Mucosa of stomach (tissue), 1 donor: ENCODE measurements at regions not wholly inside any gene's neighbourhood (a gene's known extent, or its start where the extent isn't known, plus 50 kb on each side); places are given as distances from the start of the nearest gene placed in this dataset.
"Not testable (repeated sequence)": the region's sequence is repeated elsewhere in the genome, so short reads cannot be mapped to it uniquely, and the experiment has no call there.

ENCODE experiments used
- H3K27me3 ChIP-seq: one replicate; pipeline ENCODE4 v1.7.0; 2013; ENCODE audit warnings: mild to moderate bottlenecking, low read length; ENCODE audit not compliant: control insufficient read depth, insufficient read depth
- H3K36me3 ChIP-seq: one replicate; pipeline ENCODE4 v1.7.0; 2013; ENCODE audit warnings: low read length; ENCODE audit not compliant: control insufficient read depth, insufficient read depth
- H3K4me1 ChIP-seq: one replicate; pipeline ENCODE4 v1.7.0; 2013; ENCODE audit warnings: mild to moderate bottlenecking, low read length; ENCODE audit not compliant: control insufficient read depth, insufficient read depth
- H3K4me3 ChIP-seq: one replicate; pipeline ENCODE4 v1.7.0; 2013; ENCODE audit warnings: low read length
- H3K9ac ChIP-seq: one replicate; pipeline ENCODE4 v1.7.0; 2013; ENCODE audit warnings: mild to moderate bottlenecking, low read length, moderate library complexity
- H3K9me3 ChIP-seq: one replicate; pipeline ENCODE4 v1.7.0; 2013; ENCODE audit warnings: mild to moderate bottlenecking, low read length, moderate library complexity; ENCODE audit not compliant: control insufficient read depth
- donor health status: Pancreatic carcinoma.

DNA sequence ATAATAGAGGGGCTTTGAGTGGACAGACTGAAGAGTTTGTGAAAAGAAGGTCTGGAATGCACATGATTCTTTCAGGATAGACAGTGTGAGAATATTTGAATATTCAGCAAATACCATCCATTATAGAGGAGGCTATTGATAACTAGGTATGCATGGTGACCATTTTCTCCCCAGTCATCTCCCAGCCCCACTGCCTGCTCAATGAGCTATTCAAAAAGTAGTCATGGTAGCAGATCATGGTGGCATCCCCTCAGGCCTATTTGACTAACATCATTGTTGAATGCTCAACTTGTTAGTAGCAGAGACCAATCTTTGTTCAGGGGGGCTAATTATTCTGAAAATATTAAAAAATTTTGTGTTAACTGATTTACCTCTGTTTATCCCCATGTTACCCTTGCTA is 311.6 kb downstream of the S1PR1 start:
- no peaks in the 10 kb centered on the region for H3K36me3 ChIP-seq
- H3K4me1 ChIP-seq, result no peaks in the 10 kb centered on the region
- no peak overlapping the region for H3K9ac ChIP-seq
- H3K9me3 ChIP-seq, result no peaks in the 10 kb centered on the region
- no peaks in the 10 kb centered on the region for H3K27me3 ChIP-seq
- no peak overlapping the region for H3K4me3 ChIP-seq

DNA sequence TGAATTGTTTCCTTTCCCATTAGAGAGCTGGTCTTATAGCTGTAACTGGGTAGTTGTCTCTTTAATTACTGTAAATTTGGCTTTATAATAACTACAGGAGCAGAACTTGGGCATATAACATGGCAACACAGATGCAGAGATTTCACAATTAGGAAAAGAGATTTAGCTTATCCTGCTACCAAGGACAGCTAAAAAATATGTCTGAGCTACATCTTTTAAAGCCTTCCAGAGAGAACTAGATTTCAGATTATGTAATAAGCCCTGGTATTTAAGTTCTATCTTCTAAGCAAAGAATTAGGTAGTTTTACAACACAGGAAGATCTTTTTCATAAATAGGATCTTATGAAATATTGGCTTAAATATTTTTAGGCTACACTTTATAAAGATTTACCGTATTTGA is 313.8 kb downstream of the S1PR1 start:
- no peaks in the 10 kb centered on the region for H3K9me3 ChIP-seq
- H3K9ac ChIP-seq, result no peak overlapping the region
- H3K36me3 ChIP-seq, result no peaks in the 10 kb centered on the region
- no peak overlapping the region for H3K4me3 ChIP-seq
- H3K4me1 ChIP-seq, result no peaks in the 10 kb centered on the region
- H3K27me3 ChIP-seq, result no peaks in the 10 kb centered on the region

DNA sequence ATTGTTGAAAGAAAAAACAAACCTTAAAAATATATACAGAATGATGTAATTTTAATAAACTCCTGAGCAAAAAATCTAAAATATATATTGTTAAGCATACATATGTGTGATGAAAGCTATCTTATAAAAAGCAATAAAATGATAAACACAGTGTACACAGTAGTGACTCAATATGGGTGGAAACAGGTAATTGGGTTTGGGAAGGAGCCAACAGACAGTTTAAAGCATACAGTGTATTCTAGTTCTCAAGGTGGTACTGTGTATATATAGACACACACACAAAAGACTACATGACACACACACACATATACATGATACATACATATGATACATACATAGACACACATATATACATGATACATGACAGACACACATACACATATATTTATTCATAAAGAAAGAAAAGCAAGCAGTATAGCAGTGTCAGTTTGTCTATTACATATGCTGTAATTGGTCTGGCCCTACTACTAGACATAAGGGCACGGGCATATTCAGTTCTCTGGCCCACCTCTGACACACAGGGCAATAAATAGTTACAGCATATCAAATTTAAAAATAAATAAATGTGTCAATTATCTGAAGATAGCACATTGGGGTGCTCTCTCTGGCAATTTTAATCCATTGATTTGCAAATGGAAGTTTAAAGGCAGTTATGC is 330.2 kb downstream of the S1PR1 start:
- Histone ChIP-seq H3K36me3 (no peaks in the 10 kb centered on the region), H3K9ac (no peak overlapping the region), H3K27me3 (peaks cover 4% of the 10 kb centered on the region), H3K9me3 (no peaks in the 10 kb centered on the region), H3K4me1 (no peaks in the 10 kb centered on the region), H3K4me3 (no peak overlapping the region)

- peaks cover 4% of the 10 kb centered on the region for H3K27me3 ChIP-seq
- H3K9me3 ChIP-seq, result no peaks in the 10 kb centered on the region
- H3K4me1 ChIP-seq, result no peaks in the 10 kb centered on the region
- H3K9ac ChIP-seq, result no peak overlapping the region
- no peak overlapping the region for H3K4me3 ChIP-seq
- H3K36me3 ChIP-seq, result no peaks in the 10 kb centered on the region
Measured at GRCh38 chr1:101567582-101568189, 330.9 kb downstream of the S1PR1 start.

DNA sequence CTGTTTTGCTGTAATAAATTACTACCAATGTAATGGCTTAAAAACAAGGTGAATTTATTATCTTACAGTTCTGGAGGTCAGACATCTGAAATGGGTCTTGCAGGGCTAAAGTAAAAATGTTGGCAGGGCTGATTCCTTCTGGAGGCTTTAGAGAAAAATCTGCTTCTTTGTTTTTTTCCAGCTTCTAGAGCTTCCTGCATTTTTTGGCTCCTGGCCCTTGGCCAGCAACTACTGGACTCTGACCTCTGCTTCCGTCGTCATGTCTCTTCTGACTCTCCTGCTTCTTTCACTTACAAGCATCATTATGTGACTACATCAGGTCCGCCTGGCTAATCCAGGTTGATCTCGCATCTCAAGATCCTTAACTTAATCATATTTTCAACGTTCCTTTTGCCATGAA is 350.9 kb downstream of the S1PR1 start:
- H3K27me3 ChIP-seq, result no peaks in the 10 kb centered on the region
- no peaks in the 10 kb centered on the region for H3K36me3 ChIP-seq
- no peaks in the 10 kb centered on the region for H3K9me3 ChIP-seq
- H3K9ac ChIP-seq, result no peak overlapping the region
- no peak overlapping the region for H3K4me3 ChIP-seq
- H3K4me1 ChIP-seq, result no peaks in the 10 kb centered on the region

- Histone ChIP-seq H3K9me3 (no peaks in the 10 kb centered on the region), H3K36me3 (no peaks in the 10 kb centered on the region), H3K4me1 (no peaks in the 10 kb centered on the region), H3K27me3 (no peaks in the 10 kb centered on the region), H3K4me3 (no peak overlapping the region), H3K9ac (no peak overlapping the region)
Measured at GRCh38 chr1:101588677-101589076, 351.9 kb downstream of the S1PR1 start.

GRCh38 chr1:101592845-101593244 is 356.0 kb downstream of the S1PR1 start:
- Histone ChIP-seq H3K9me3 (no peaks in the 10 kb centered on the region), H3K4me3 (no peak overlapping the region), H3K9ac (no peak overlapping the region), H3K27me3 (no peaks in the 10 kb centered on the region), H3K4me1 (no peaks in the 10 kb centered on the region), H3K36me3 (no peaks in the 10 kb centered on the region)

DNA sequence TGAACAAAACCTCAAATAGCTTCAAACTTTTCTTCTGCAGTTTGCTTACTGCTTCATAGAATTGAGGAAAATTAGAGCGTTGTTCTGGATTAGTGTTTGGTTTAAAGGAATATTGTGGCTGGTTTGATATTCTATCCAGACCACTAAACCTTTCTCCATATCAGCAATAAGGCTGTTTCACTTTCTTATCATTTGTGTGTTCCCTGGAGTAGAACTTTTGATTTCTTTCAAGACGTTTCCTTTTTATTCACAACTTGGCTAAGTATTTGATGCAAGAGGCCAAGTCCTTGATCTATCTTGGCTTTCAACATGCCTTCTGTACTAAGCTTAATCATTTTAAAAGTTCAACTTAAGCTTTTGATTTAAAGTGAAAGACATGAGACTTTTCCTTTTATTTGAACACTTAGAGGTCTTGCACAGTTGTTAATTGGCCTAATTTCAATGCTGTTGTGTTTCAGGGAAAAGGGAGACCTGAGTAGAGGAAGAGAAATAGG is 359.1 kb downstream of the S1PR1 start:
- Histone ChIP-seq H3K27me3 (no peaks in the 10 kb centered on the region), H3K9ac (no peak overlapping the region)

GRCh38 chr1:101600615-101601014 is 363.8 kb downstream of the S1PR1 start:
- H3K9me3 ChIP-seq, H3K4me1 ChIP-seq, H3K27me3 ChIP-seq, H3K36me3 ChIP-seq, H3K4me3 ChIP-seq, H3K9ac ChIP-seq: not testable (repeated sequence)

More for the DNA sequence above, 359.1 kb downstream of the S1PR1 start:
- no peaks in the 10 kb centered on the region for H3K4me1 ChIP-seq
- no peak overlapping the region for H3K4me3 ChIP-seq
- H3K36me3 ChIP-seq, result no peaks in the 10 kb centered on the region
- no peaks in the 10 kb centered on the region for H3K9me3 ChIP-seq

DNA sequence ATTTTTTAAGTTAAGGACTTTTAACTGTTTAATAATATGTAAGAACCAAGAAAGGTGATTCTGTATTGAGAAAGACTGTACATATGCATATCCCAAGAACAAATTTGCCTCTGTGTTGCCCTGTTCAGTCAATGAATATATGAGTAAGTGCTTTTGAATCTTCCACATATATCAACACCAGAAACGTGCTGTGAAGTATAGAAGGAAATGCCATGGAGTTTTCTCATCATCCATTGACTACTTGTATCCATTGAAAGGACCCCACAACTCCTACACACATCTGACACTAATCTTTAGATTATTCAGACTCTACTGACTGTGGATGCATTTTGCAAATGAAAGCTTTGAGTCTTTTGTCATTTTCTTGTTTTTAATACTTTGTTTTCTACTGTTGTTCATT is 366.9 kb downstream of the S1PR1 start:
- no peaks in the 10 kb centered on the region for H3K4me1 ChIP-seq
- no peaks in the 10 kb centered on the region for H3K27me3 ChIP-seq
- no peaks in the 10 kb centered on the region for H3K9me3 ChIP-seq
- H3K4me3 ChIP-seq, result no peak overlapping the region
- no peak overlapping the region for H3K9ac ChIP-seq
- no peaks in the 10 kb centered on the region for H3K36me3 ChIP-seq

DNA sequence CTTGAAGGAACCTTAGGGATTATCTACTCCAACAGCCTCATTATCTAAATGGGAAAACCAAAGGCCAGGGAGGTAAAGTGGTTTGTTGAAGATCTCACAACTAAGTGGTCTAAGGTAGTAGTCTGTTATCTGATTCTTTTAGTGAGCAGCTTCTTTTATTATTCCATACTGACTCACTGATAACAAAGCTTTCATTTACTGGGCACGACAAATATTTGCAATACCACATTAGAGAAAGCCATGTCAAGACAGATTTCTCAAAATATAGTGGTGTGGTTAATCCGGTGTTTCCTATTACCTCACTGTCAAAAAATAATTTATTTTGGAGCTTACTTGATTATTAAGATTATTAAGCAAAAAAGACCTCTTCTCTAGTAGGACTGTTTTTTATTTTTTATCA is 369.1 kb downstream of the S1PR1 start:
- Histone ChIP-seq H3K9ac (no peak overlapping the region), H3K4me3 (no peak overlapping the region), H3K36me3 (no peaks in the 10 kb centered on the region), H3K9me3 (no peaks in the 10 kb centered on the region), H3K4me1 (no peaks in the 10 kb centered on the region), H3K27me3 (no peaks in the 10 kb centered on the region)

DNA sequence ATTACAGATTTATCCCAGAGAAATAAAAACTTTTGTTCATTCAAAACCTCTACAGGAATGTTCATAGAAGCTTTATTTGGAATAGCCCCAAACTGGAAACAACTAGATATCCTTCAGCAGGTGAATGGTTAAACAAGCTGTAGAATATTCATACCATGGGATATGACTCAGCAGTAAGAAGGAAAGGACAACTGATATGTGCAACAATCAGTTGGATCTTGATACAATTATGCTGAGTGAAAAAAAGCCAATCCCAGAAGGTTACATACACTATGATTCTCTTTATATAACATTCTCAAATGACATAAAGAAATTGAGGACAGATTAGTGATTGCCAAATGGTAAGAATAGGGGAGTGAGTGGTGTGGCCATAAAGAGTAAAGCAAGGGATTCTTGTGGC is 376.7 kb downstream of the S1PR1 start:
- no peak overlapping the region for H3K9ac ChIP-seq

More for the DNA sequence above, 376.7 kb downstream of the S1PR1 start:
- H3K36me3 ChIP-seq, result no peaks in the 10 kb centered on the region
- no peak overlapping the region for H3K4me3 ChIP-seq
- H3K4me1 ChIP-seq, result no peaks in the 10 kb centered on the region
- no peaks in the 10 kb centered on the region for H3K9me3 ChIP-seq
- no peaks in the 10 kb centered on the region for H3K27me3 ChIP-seq
